SK-N-SH (cell line): ENCODE measurements at regions not wholly inside any gene's neighbourhood (a gene's known extent, or its start where the extent isn't known, plus 50 kb on each side); places are given as distances from the start of the nearest gene placed in this dataset.

Source experiments
- CTCF ChIA-PET: fragments of 300-600, 350-600 bp; formaldehyde crosslinking; extraction: SDS; loops from one replicate; lab custom pipeline; 2021; lab: Yijun Ruan, JAX
- POLR2A ChIA-PET: fragments of 350-600 bp; sonication (Branson Sonifier 250); formaldehyde crosslinking; extraction: SDS; loops from one replicate; lab custom pipeline; 2020; ENCODE audit warnings: antibody characterized with exemption, inconsistent platforms; lab: Yijun Ruan, JAX
- DNase-seq: peaks from one replicate; pipeline ENCODE4 v3.0.0; 2012
- H2AFZ ChIP-seq: fragments of 200-600 bp; sonication (generic); 2 replicates; pipeline ENCODE4 v1.8.1; 2016; ENCODE audit warnings: antibody characterized with exemption, mild to moderate bottlenecking, low read depth
- H3F3A ChIP-seq: fragments of 200-600 bp; sonication (generic); replicated peaks from 2 replicates; pipeline ENCODE3; 2016; ENCODE audit warnings: antibody characterized with exemption, mild to moderate bottlenecking; ENCODE audit not compliant: insufficient read depth
- H3K27ac ChIP-seq, 2 experiments: fragments of 200-500 bp in 1 of 2; fragments of 200-600 bp in 1 of 2; sonication (Bioruptor generic) in 1 of 2; sonication (generic), shearing (Covaris generic) in 1 of 2; 2 replicates each; pipeline versions ENCODE4 v1.5.1 to v1.6.1; 2014 to 2016; ENCODE audit warnings: low read depth in 2 of 2, inconsistent platforms in 1 of 2, low read length in 1 of 2, mild to moderate bottlenecking in 1 of 2, mixed read lengths in 1 of 2
- H3K27me3 ChIP-seq: fragments of 200-600 bp; sonication (generic), shearing (Covaris generic); 2 replicates; pipeline ENCODE4 v1.6.1; 2016; ENCODE audit warnings: mixed run types; ENCODE audit not compliant: insufficient read depth
- H3K36me3 ChIP-seq, 2 experiments: fragments of 200-500 bp in 1 of 2; fragments of 200-600 bp in 1 of 2; sonication (Bioruptor generic) in 1 of 2; sonication (generic) in 1 of 2; replicated peaks in 1 of 2; 2 replicates each; pipeline versions ENCODE3 to v1.5.1; 2014 to 2016; ENCODE audit warnings: low read length in 1 of 2, mild to moderate bottlenecking in 1 of 2; ENCODE audit not compliant: insufficient read depth in 2 of 2, control insufficient read depth in 1 of 2
- H3K4me1 ChIP-seq, 2 experiments: fragments of 200-500 bp in 1 of 2; fragments of 200-600 bp in 1 of 2; sonication (Bioruptor generic) in 1 of 2; sonication (generic), shearing (Covaris generic) in 1 of 2; 2 replicates each; pipeline versions ENCODE4 v1.5.1 to v1.6.1; 2014 to 2016; ENCODE audit warnings: low read depth in 1 of 2, low read length in 1 of 2, mixed run types in 1 of 2; ENCODE audit not compliant: insufficient read depth in 2 of 2, control insufficient read depth in 1 of 2
- H3K4me2 ChIP-seq: fragments of 200-600 bp; sonication (generic), shearing (Covaris generic); 2 replicates; pipeline ENCODE4 v1.6.1; 2017; ENCODE audit warnings: mixed run types
- H3K4me3 ChIP-seq, 2 experiments: fragments of 200-500 bp in 1 of 2; fragments of 200-600 bp in 1 of 2; sonication (Bioruptor generic) in 1 of 2; sonication (generic), shearing (Covaris generic) in 1 of 2; 2 replicates each; pipeline versions ENCODE4 v1.5.1 to v1.8.1; 2014 to 2016; ENCODE audit warnings: low read depth in 2 of 2, inconsistent platforms in 1 of 2, low read length in 1 of 2, mild to moderate bottlenecking in 1 of 2, mixed read lengths in 1 of 2, moderate library complexity in 1 of 2
- H3K79me2 ChIP-seq: fragments of 200-600 bp; sonication (generic); 2 replicates; pipeline ENCODE4 v1.8.1; 2017; ENCODE audit warnings: mild to moderate bottlenecking; ENCODE audit not compliant: insufficient read depth
- H3K9ac ChIP-seq: fragments of 200-600 bp; sonication (generic); 2 replicates; pipeline ENCODE4 v1.6.1; 2017; ENCODE audit warnings: mixed run types
- H3K9me2 ChIP-seq: fragments of 200-600 bp; sonication (generic); 2 replicates; pipeline ENCODE4 v1.6.1; 2017; ENCODE audit warnings: mixed run types
- H3K9me3 ChIP-seq: fragments of 200-600 bp; sonication (generic); 2 replicates; pipeline ENCODE4 v1.6.1; 2017; ENCODE audit warnings: mixed run types, mild to moderate bottlenecking, moderate library complexity
- H4K20me1 ChIP-seq: fragments of 200-600 bp; sonication (generic); 2 replicates; pipeline ENCODE4 v1.6.1; 2017; ENCODE audit warnings: mild to moderate bottlenecking, mixed run types; ENCODE audit not compliant: insufficient read depth
- CHD2 ChIP-seq: fragments of 150-350 bp; IDR thresholded peaks from 2 replicates; pipeline ENCODE4 v1.6.1; 2018; ENCODE audit warnings: low read length; ENCODE audit not compliant: partially characterized antibody
- EZH2phosphoT487 ChIP-seq: fragments of 200-600 bp; sonication (generic); IDR thresholded peaks from 2 replicates; pipeline ENCODE4 v1.6.1; 2017; ENCODE audit warnings: low read depth, mixed run types, mild to moderate bottlenecking, antibody characterized with exemption, moderate library complexity, borderline replicate concordance
- FOSL2 ChIP-seq: IDR thresholded peaks from 2 replicates; pipeline ENCODE4 v1.4.0; 2012; ENCODE audit warnings: low read depth, mild to moderate bottlenecking, moderate library complexity, borderline replicate concordance
- FOXM1 ChIP-seq: IDR thresholded peaks from 2 replicates; pipeline ENCODE4 v1.4.0; 2012; ENCODE audit warnings: low read depth, mild to moderate bottlenecking
- MAX ChIP-seq: IDR thresholded peaks from 2 replicates; pipeline ENCODE4 v1.4.0; 2012; ENCODE audit warnings: low read depth
- RAD21 ChIP-seq: IDR thresholded peaks from 2 replicates; pipeline ENCODE4 v1.6.1; 2012; ENCODE audit warnings: mild to moderate bottlenecking, low read length
- RFX5 ChIP-seq: IDR thresholded peaks from 2 replicates; pipeline ENCODE4 v1.6.1; 2012; ENCODE audit warnings: mild to moderate bottlenecking, improper control_type of control experiment, low read length
- RXRA ChIP-seq: IDR thresholded peaks from 2 replicates; pipeline ENCODE4 v1.4.0; 2012; ENCODE audit warnings: low read depth, mild to moderate bottlenecking, borderline replicate concordance
- TCF12 ChIP-seq: IDR thresholded peaks from 2 replicates; pipeline ENCODE4 v1.4.0; 2012
- WGBS: methylation state at CpG from one replicate; pipeline ENCODE4 v1.1.6; 2017; ENCODE audit warnings: low lambda C conversion rate; 5-methylcytosine and 5-hydroxymethylcytosine counted together
- TF ChIP-seq, protein P1 (sequence below): fragments of 150-350 bp; IDR thresholded peaks from 2 replicates; pipeline ENCODE4 v1.6.1; 2016; ENCODE audit warnings: mild to moderate bottlenecking, low read depth, low read length
- TF ChIP-seq, protein P2 (sequence below): IDR thresholded peaks from 2 replicates; pipeline ENCODE4 v1.4.0; 2012; ENCODE audit warnings: low read depth, borderline replicate concordance
- TF ChIP-seq, protein P3 (sequence below): IDR thresholded peaks from 2 replicates; pipeline ENCODE4; 2012

DNA sequence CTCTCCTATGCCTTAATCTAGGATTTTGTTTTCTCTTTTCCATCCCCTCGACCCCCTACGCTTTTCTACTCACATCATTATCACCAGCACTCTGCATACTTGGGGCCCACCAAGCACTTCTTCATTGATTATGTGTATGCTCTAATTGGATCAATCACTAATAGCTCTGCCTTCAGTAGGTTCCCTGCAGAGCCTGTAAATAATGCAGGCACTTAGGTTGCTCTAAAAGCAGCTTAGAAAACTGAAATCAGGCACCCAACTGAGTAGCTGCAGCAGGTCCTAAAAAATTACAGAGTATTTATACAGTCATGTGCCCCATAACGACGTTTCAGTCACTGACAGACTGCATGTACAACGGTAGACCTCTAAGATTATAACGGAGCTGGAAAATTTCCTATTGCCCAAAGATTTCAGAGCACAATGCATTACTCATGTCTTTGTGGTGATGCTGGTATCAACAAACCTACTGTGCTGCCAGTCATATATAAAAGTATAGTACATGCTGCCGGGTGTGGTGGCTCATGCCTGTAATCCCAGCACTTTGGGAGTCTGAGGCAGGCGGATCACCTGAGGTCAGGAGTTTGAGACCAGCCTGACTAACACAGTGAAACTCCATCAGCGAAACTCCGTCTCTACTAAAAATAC is 280.4 kb downstream of the HS3ST3B1 start:
- no peak overlapping the region for H3K4me2 ChIP-seq
- H3K9me2 ChIP-seq: no peaks in the 10 kb centered on the region
- H3K79me2 ChIP-seq: no peaks in the 10 kb centered on the region
- ChIA-PET POLR2A (no interaction called here), CTCF (no interaction called here)
- H3K4me3 ChIP-seq: no peak overlapping the region
- H3K27ac ChIP-seq: no peak overlapping the region
- H3F3A ChIP-seq: no peaks in the 10 kb centered on the region
- WGBS: 17% methylated on average over 10 of the region's 10 CpGs
- H3K9ac ChIP-seq: no peak overlapping the region
- no peaks in the 10 kb centered on the region for H3K4me1 ChIP-seq
- no peak for TF ChIP-seq FOSL2
- TF ChIP-seq, protein P1, sequence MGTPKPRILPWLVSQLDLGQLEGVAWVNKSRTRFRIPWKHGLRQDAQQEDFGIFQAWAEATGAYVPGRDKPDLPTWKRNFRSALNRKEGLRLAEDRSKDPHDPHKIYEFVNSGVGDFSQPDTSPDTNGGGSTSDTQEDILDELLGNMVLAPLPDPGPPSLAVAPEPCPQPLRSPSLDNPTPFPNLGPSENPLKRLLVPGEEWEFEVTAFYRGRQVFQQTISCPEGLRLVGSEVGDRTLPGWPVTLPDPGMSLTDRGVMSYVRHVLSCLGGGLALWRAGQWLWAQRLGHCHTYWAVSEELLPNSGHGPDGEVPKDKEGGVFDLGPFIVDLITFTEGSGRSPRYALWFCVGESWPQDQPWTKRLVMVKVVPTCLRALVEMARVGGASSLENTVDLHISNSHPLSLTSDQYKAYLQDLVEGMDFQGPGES: no peak
- TF ChIP-seq, all 33 proteins: peak for 0
- no peak for DNase-seq
- Histone ChIP-seq H4K20me1 (no peaks in the 10 kb centered on the region), H3K9me3 (no peaks in the 10 kb centered on the region), H2AFZ (no peak overlapping the region), H3K27me3 (no peaks in the 10 kb centered on the region; the same call in 1 of the 2 replicates), H3K36me3 (no peaks in the 10 kb centered on the region)

DNA sequence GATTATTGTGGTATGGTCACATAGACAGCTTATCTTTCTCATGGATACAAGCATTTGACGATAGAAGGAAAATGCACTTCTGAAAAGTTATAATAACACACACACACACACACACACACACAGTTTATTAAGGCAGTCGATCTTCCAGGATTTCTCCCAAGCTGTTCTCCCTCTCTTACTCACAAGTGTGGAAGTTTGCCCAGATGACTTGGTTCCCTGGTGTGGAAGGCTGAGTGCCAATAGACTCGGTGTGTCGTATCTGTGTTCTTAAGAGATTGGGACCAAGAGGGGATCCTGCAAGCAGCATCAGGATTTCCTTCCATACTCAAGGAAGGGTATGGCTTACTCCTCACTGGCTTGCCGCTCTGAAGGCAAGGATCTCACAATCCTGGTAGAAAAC is 279.6 kb downstream of the HS3ST3B1 start:
- CTCF ChIA-PET: no interaction called here
- POLR2A ChIA-PET: no interaction called here

More for the DNA sequence above, 279.6 kb downstream of the HS3ST3B1 start:
- Histone ChIP-seq H3K9ac (no peak overlapping the region), H3K9me2 (no peaks in the 10 kb centered on the region), H3F3A (no peaks in the 10 kb centered on the region), H3K36me3 (no peaks in the 10 kb centered on the region), H3K79me2 (no peaks in the 10 kb centered on the region), H3K27ac (no peak overlapping the region), H3K9me3 (no peaks in the 10 kb centered on the region), H3K4me2 (no peak overlapping the region), H4K20me1 (no peaks in the 10 kb centered on the region), H3K4me3 (no peak overlapping the region), H2AFZ (no peak overlapping the region), H3K4me1 (no peaks in the 10 kb centered on the region), H3K27me3 (peaks cover 7% of the 10 kb centered on the region; the same call in 1 of the 2 replicates)
- TF ChIP-seq RFX5: no peak
- no peak for TF ChIP-seq MAX
- no peak for TF ChIP-seq TCF12
- no peak for TF ChIP-seq CHD2
- TF ChIP-seq, protein P2, sequence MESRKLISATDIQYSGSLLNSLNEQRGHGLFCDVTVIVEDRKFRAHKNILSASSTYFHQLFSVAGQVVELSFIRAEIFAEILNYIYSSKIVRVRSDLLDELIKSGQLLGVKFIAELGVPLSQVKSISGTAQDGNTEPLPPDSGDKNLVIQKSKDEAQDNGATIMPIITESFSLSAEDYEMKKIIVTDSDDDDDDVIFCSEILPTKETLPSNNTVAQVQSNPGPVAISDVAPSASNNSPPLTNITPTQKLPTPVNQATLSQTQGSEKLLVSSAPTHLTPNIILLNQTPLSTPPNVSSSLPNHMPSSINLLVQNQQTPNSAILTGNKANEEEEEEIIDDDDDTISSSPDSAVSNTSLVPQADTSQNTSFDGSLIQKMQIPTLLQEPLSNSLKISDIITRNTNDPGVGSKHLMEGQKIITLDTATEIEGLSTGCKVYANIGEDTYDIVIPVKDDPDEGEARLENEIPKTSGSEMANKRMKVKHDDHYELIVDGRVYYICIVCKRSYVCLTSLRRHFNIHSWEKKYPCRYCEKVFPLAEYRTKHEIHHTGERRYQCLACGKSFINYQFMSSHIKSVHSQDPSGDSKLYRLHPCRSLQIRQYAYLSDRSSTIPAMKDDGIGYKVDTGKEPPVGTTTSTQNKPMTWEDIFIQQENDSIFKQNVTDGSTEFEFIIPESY: no peak
- no peak for TF ChIP-seq RAD21
- no peak for TF ChIP-seq FOXM1
- TF ChIP-seq, protein P3, sequence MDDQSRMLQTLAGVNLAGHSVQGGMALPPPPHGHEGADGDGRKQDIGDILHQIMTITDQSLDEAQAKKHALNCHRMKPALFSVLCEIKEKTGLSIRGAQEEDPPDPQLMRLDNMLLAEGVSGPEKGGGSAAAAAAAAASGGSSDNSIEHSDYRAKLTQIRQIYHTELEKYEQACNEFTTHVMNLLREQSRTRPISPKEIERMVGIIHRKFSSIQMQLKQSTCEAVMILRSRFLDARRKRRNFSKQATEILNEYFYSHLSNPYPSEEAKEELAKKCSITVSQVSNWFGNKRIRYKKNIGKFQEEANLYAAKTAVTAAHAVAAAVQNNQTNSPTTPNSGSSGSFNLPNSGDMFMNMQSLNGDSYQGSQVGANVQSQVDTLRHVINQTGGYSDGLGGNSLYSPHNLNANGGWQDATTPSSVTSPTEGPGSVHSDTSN: no peak
- TF ChIP-seq RXRA: no peak
- TF ChIP-seq EZH2phosphoT487: no peak
- DNase-seq: no peak
- 12% methylated on average over 5 of the region's 5 CpGs for WGBS
